Mucosa of descending colon (tissue), 3 donors: ENCODE measurements at regions not wholly inside any gene's neighbourhood (a gene's known extent, or its start where the extent isn't known, plus 50 kb on each side); places are given as distances from the start of the nearest gene placed in this dataset.

Experiments used
- ATAC-seq: fragments of 200-7000 bp; cut with Tn5 transposase; one replicate; pipeline ENCODE4 v1.9.1; 2020; ENCODE audit warnings: mild to moderate bottlenecking, moderate library complexity
- DNase-seq, 3 donors: peaks; one replicate each; pipeline ENCODE4 v3.0.0-alpha.2; 2020
- H3K36me3 ChIP-seq: fragments of 200-600 bp; one replicate; pipeline ENCODE4 v1.8.0; 2021; ENCODE audit warnings: low read depth, mild to moderate bottlenecking
- H3K4me1 ChIP-seq: fragments of 200-600 bp; one replicate; pipeline ENCODE4 v1.8.0; 2021; ENCODE audit warnings: low read depth, mild to moderate bottlenecking
- H3K4me3 ChIP-seq: fragments of 200-600 bp; one replicate; pipeline ENCODE4 v1.8.0; 2021; ENCODE audit warnings: mild to moderate bottlenecking
- H3K9me3 ChIP-seq: fragments of 200-600 bp; one replicate; pipeline ENCODE4 v1.8.0; 2021; ENCODE audit warnings: mild to moderate bottlenecking
- CTCF ChIP-seq: fragments of 200-600 bp; IDR thresholded peaks from one replicate; pipeline ENCODE4 v1.8.0; 2022; ENCODE audit warnings: antibody characterized with exemption, mild to moderate bottlenecking
- intact Hi-C, 2 donors: fragments of 100-400 bp; cut with DNase I in 1 of 2; cut with micrococcal nuclease in 1 of 2; formaldehyde crosslinking; loops; one replicate each; pipeline versions ENCODE4 v1.11.0 to v1.11.1; 2022; cut with DNase I, micrococcal nuclease
- donor health status: DM: no; HTN: no; CAD: no; lungs with moderate emphysema.
- donor health status: DM: no; HTN: no; CAD: no.
- donor health status: DM: no; HTN: yes; CAD: no.

GRCh38 chr7:41809940-41810576 lies 107.2 kb upstream of the INHBA start:
- Histone ChIP-seq H3K36me3 (no peaks in the 10 kb centered on the region), H3K4me3 (no peak overlapping the region), H3K9me3 (no peaks in the 10 kb centered on the region), H3K4me1 (no peaks in the 10 kb centered on the region)
- no peak for ATAC-seq
- no peak for TF ChIP-seq CTCF
- intact Hi-C loops, result no loop called here
- DNase-seq, result no peak

GRCh38 chr7:41809529-41809939 lies 106.6 kb upstream of the INHBA start:
- ATAC-seq, result no peak
- no peak for DNase-seq
- Histone ChIP-seq H3K9me3 (no peaks in the 10 kb centered on the region), H3K36me3 (no peaks in the 10 kb centered on the region), H3K4me3 (no peak overlapping the region), H3K4me1 (no peaks in the 10 kb centered on the region)
- intact Hi-C loops, result no loop called here
- no peak for TF ChIP-seq CTCF

- Histone ChIP-seq H3K9me3 (no peaks in the 10 kb centered on the region), H3K4me1 (no peaks in the 10 kb centered on the region), H3K4me3 (no peak overlapping the region), H3K36me3 (no peaks in the 10 kb centered on the region)
- intact Hi-C loops, result no loop called here
- no peak for DNase-seq
- TF ChIP-seq CTCF, result no peak
- no peak for ATAC-seq
Measured at GRCh38 chr7:41809116-41809515, 106.2 kb upstream of the INHBA start.

GRCh38 chr7:41808541-41808940 lies 105.7 kb upstream of the INHBA start:
- no peak for ATAC-seq
- no peak for DNase-seq
- Histone ChIP-seq H3K9me3 (no peaks in the 10 kb centered on the region), H3K4me3 (no peak overlapping the region), H3K4me1 (no peaks in the 10 kb centered on the region), H3K36me3 (no peaks in the 10 kb centered on the region)
- intact Hi-C loops, result no loop called here
- no peak for TF ChIP-seq CTCF

GRCh38 chr7:41803569-41803968 lies 100.7 kb upstream of the INHBA start:
- no peak for TF ChIP-seq CTCF
- H3K4me1 ChIP-seq, result no peaks in the 10 kb centered on the region

GRCh38 chr7:41796331-41796730 lies 93.4 kb upstream of the INHBA start:
- H3K4me1 ChIP-seq, result no peaks in the 10 kb centered on the region
- H3K4me3 ChIP-seq, result no peak overlapping the region
- H3K36me3 ChIP-seq, result no peaks in the 10 kb centered on the region
- ATAC-seq (no peak), DNase-seq (no peak)
- TF ChIP-seq CTCF, result no peak
- intact Hi-C loops, result no loop called here
- no peaks in the 10 kb centered on the region for H3K9me3 ChIP-seq

More at GRCh38 chr7:41803569-41803968, 100.7 kb upstream of the INHBA start:
- intact Hi-C loops, result no loop called here
- DNase-seq (no peak), ATAC-seq (no peak)
- no peak overlapping the region for H3K4me3 ChIP-seq
- no peaks in the 10 kb centered on the region for H3K36me3 ChIP-seq
- H3K9me3 ChIP-seq, result no peaks in the 10 kb centered on the region
